DOHH2 (cell line): ENCODE measurements at regions not wholly inside any gene's neighbourhood (a gene's known extent, or its start where the extent isn't known, plus 50 kb on each side); places are given as distances from the start of the nearest gene placed in this dataset.

Source experiments
- H3F3A ChIP-seq: fragments of 200-600 bp; sonication (generic), shearing (Covaris generic); 2 replicates; pipeline ENCODE4 v1.6.0; 2016; ENCODE audit warnings: antibody characterized with exemption, mild to moderate bottlenecking; ENCODE audit not compliant: control insufficient read depth, insufficient read depth
- H3K27ac ChIP-seq: fragments of 200-600 bp; sonication (generic); 2 replicates; pipeline ENCODE4 v1.5.1; 2014; ENCODE audit warnings: low read depth, mild to moderate bottlenecking, low read length, moderate library complexity
- H3K27me3 ChIP-seq: fragments of 200-600 bp; sonication (generic); 2 replicates; pipeline ENCODE4 v1.6.1; 2014; ENCODE audit warnings: mild to moderate bottlenecking, low read length, mixed read lengths; ENCODE audit not compliant: control insufficient read depth
- H3K36me3 ChIP-seq: fragments of 200-600 bp; sonication (generic); 2 replicates; pipeline ENCODE4 v1.6.1; 2014; ENCODE audit warnings: mild to moderate bottlenecking, low read length, moderate library complexity, mixed read lengths; ENCODE audit not compliant: control insufficient read depth
- H3K4me1 ChIP-seq: fragments of 200-600 bp; sonication (generic); 2 replicates; pipeline ENCODE4 v1.6.1; 2014; ENCODE audit warnings: mild to moderate bottlenecking, low read length, mixed read lengths; ENCODE audit not compliant: control insufficient read depth
- H3K4me2 ChIP-seq: fragments of 200-600 bp; sonication (generic); 2 replicates; pipeline ENCODE4 v1.6.0; 2014; ENCODE audit warnings: mild to moderate bottlenecking, low read length, moderate library complexity
- H3K4me3 ChIP-seq: fragments of 200-600 bp; sonication (generic); 2 replicates; pipeline ENCODE4 v1.5.1; 2014; ENCODE audit warnings: mild to moderate bottlenecking, low read length, mixed read lengths
- H3K79me2 ChIP-seq: fragments of 200-600 bp; sonication (generic); 2 replicates; pipeline ENCODE4 v1.6.1; 2014; ENCODE audit warnings: mild to moderate bottlenecking, low read length, mixed read lengths; ENCODE audit not compliant: control insufficient read depth
- H3K9me2 ChIP-seq: fragments of 200-600 bp; sonication (generic); replicated peaks from 2 replicates; pipeline ENCODE4 v1.6.1; 2014; ENCODE audit warnings: mild to moderate bottlenecking, low read length, mixed read lengths; ENCODE audit not compliant: control insufficient read depth
- H3K9me3 ChIP-seq: fragments of 200-600 bp; sonication (generic); 2 replicates; pipeline ENCODE4 v1.6.1; 2014; ENCODE audit warnings: antibody characterized with exemption, low read length, mixed read lengths; ENCODE audit not compliant: control insufficient read depth, insufficient read depth
- H4K20me1 ChIP-seq: fragments of 200-600 bp; sonication (generic); 2 replicates; pipeline ENCODE4 v1.6.0; 2014; ENCODE audit warnings: low read depth, mild to moderate bottlenecking, antibody characterized with exemption, low read length, moderate library complexity; ENCODE audit not compliant: control insufficient read depth, insufficient read depth
- EZH2phosphoT487 ChIP-seq: fragments of 200-600 bp; sonication (generic); IDR thresholded peaks from 2 replicates; pipeline ENCODE4 v1.6.1; 2017; ENCODE audit warnings: borderline replicate concordance, mild to moderate bottlenecking, antibody characterized with exemption, low read length, moderate library complexity, mixed read lengths
- TF ChIP-seq, protein P1 (sequence below): fragments of 200-600 bp; sonication (generic); IDR thresholded peaks from one replicate; pipeline ENCODE4 v1.5.1; 2014; ENCODE audit warnings: antibody characterized with exemption, mild to moderate bottlenecking, low read depth, low read length; ENCODE audit not compliant: poor library complexity, severe bottlenecking

DNA sequence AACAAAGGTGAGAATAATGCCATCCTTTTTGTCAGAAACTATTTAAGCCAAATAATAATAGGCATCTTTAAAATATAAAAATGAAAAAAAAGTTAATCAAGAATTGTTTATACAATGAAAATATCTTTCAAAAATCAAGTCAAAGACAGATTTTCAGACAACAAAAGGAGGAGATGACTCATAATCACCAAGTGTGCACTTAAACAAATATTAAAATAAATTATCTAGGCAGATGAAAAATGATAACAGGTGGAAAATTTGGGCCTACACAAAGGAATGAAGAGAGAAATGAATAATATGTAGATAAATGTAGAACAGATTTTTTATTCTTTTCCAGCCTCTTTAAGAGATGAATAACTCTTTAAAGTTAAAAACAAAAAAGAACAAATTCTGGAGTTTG is 250.0 kb upstream of the PLEKHG7 start:
- H3K27me3 ChIP-seq: no peaks in the 10 kb centered on the region
- peaks cover 21% of the 10 kb centered on the region; the same call in 1 of the 2 replicates for H3K9me3 ChIP-seq
- H3K9me2 ChIP-seq: no peaks in the 10 kb centered on the region
- H3F3A ChIP-seq: no peaks in the 10 kb centered on the region
- H3K4me1 ChIP-seq: peaks cover 2% of the 10 kb centered on the region
- TF ChIP-seq, protein P1, sequence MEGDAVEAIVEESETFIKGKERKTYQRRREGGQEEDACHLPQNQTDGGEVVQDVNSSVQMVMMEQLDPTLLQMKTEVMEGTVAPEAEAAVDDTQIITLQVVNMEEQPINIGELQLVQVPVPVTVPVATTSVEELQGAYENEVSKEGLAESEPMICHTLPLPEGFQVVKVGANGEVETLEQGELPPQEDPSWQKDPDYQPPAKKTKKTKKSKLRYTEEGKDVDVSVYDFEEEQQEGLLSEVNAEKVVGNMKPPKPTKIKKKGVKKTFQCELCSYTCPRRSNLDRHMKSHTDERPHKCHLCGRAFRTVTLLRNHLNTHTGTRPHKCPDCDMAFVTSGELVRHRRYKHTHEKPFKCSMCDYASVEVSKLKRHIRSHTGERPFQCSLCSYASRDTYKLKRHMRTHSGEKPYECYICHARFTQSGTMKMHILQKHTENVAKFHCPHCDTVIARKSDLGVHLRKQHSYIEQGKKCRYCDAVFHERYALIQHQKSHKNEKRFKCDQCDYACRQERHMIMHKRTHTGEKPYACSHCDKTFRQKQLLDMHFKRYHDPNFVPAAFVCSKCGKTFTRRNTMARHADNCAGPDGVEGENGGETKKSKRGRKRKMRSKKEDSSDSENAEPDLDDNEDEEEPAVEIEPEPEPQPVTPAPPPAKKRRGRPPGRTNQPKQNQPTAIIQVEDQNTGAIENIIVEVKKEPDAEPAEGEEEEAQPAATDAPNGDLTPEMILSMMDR: no peak
- TF ChIP-seq EZH2phosphoT487: no peak
- H3K27ac ChIP-seq: no peak overlapping the region
- no peaks in the 10 kb centered on the region for H4K20me1 ChIP-seq
- no peak overlapping the region for H3K4me2 ChIP-seq
- H3K79me2 ChIP-seq: no peaks in the 10 kb centered on the region
- peaks cover 2% of the 10 kb centered on the region; the same call in 1 of the 2 replicates for H3K36me3 ChIP-seq
- H3K4me3 ChIP-seq: no peak overlapping the region

DNA sequence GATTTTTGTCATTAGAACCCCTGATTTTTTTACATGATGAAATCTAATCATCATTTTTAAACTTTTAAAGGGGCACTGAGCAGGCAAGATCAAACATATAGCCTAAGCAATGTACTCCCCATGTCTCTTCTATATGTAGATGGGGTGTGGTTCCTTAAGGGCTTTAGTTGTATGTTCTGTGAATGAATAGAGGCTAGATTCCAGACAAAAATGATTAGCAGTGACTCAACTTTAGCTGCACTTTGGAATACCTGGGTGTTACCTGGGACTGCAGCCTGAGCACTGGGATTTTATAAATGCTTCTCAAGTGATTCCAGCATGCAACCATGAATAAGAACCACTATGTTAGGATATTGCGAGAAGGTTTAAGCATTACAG is 256.7 kb upstream of the PLEKHG7 start:
- H3K9me2 ChIP-seq: no peaks in the 10 kb centered on the region
- no peaks in the 10 kb centered on the region for H3K27me3 ChIP-seq
- peak overlapping the region; percentile 99 for H3K27ac ChIP-seq
- no peak for TF ChIP-seq EZH2phosphoT487
- TF ChIP-seq, protein P1: no peak
- H3K79me2 ChIP-seq: no peaks in the 10 kb centered on the region
- H3K4me2 ChIP-seq: peak overlapping the region; percentile 93
- peaks cover 13% of the 10 kb centered on the region; the same call in 1 of the 2 replicates for H3K9me3 ChIP-seq
- peak overlapping the region; percentile 72 for H3K4me3 ChIP-seq
- peaks cover 68% of the 10 kb centered on the region for H3K4me1 ChIP-seq
- H3K36me3 ChIP-seq: peaks cover 21% of the 10 kb centered on the region
- H4K20me1 ChIP-seq: no peaks in the 10 kb centered on the region
- H3F3A ChIP-seq: peaks cover 25% of the 10 kb centered on the region

DNA sequence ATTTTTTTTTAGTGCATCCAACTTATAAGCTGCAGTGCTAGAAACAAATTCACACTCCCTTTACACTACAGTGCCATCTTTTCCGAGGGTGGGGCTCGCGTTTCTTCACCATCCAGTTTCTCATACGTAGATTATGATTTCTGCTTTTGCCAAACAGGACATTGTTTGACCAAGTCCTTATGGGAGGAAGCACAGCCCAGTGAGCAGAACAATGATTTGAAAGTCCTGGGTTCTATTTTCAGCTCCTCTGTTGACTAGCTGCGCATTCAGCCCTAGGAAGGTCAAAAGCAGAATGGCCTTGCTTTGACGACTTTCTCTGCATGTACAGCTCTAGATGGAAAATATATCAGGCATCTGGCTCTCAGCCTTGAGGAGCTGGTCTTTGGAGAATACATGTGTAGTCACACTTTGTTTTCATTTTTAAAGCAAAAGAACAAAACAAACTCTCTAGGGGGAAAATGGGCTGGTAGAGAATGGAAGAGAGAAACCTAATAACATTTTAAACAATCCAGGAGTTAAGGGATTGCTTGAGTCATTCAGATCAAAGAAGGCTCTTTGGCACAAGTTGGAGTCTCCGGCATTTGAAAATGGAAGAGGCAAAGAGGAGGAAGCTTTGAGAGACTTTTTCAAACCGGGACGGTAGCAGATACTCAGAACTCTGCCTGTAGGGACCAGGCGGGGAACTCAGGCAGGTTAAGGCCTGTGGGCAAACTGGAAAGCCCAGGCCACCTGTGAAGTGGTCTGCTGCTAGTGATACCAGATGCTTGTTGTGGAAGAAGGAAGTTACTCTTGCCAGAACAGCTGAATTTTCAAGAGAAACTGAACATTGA is 257.3 kb upstream of the PLEKHG7 start:
- no peaks in the 10 kb centered on the region for H3K9me2 ChIP-seq
- TF ChIP-seq, protein P1: no peak
- TF ChIP-seq EZH2phosphoT487: no peak
- no peaks in the 10 kb centered on the region for H3K27me3 ChIP-seq
- peaks cover 21% of the 10 kb centered on the region for H3K36me3 ChIP-seq
- peaks cover 25% of the 10 kb centered on the region for H3F3A ChIP-seq
- H3K4me1 ChIP-seq: peaks cover 70% of the 10 kb centered on the region
- peak overlapping the region; percentile 72 for H3K4me3 ChIP-seq
- H3K79me2 ChIP-seq: no peaks in the 10 kb centered on the region
- H3K4me2 ChIP-seq: peak overlapping the region; percentile 93
- H3K27ac ChIP-seq: peak overlapping the region; percentile 99
- no peaks in the 10 kb centered on the region for H4K20me1 ChIP-seq
- peaks cover 8% of the 10 kb centered on the region; the same call in 1 of the 2 replicates for H3K9me3 ChIP-seq
